ENCODE measurements at regions not wholly inside any gene's neighbourhood (a gene's known extent, or its start where the extent isn't known, plus 50 kb on each side); places are given as distances from the start of the nearest gene placed in this dataset.

- Histone ChIP-seq H3K27me3 (ENCODE audit: low read depth, low read length) (no peaks in the 10 kb centered on the region), H3K4me2 (ENCODE audit: low read length) (no peak overlapping the region), H3K4me1 (ENCODE audit: low read length) (no peaks in the 10 kb centered on the region), H3K79me2 (ENCODE audit: low read length) (no peaks in the 10 kb centered on the region), H2AFZ (ENCODE audit: low read depth, low read length) (no peak overlapping the region), H3K9me3 (ENCODE audit: insufficient read depth, low read length) (no peaks in the 10 kb centered on the region), H3K27ac (ENCODE audit: low read length) (no peak overlapping the region), H3K9ac (ENCODE audit: low read length) (no peak overlapping the region), H3K36me3 (replicated peaks; ENCODE audit: low read depth, low read length) (no peaks in the 10 kb centered on the region), H3K4me3 (ENCODE audit: low read length) (no peak overlapping the region), H4K20me1 (ENCODE audit: insufficient read depth, low read length) (no peaks in the 10 kb centered on the region)
- TF ChIP-seq CTCF (IDR thresholded peaks at IDR 0.05; ENCODE audit: low read depth, low read length) (no peak), EZH2phosphoT487 (IDR thresholded peaks at IDR 0.05; ENCODE audit: low read depth) (no peak)
These were observed 177.3 kb downstream of the FGF1 start for GRCh38 chr5:142508591-142508990.

- no peaks in the 10 kb centered on the region for H3K9me3 ChIP-seq (ENCODE audit: insufficient read depth, low read length)
- H2AFZ ChIP-seq (ENCODE audit: low read depth, low read length), result no peak overlapping the region
- no peaks in the 10 kb centered on the region for H3K79me2 ChIP-seq (ENCODE audit: low read length)
- H3K4me1 ChIP-seq (ENCODE audit: low read length), result no peaks in the 10 kb centered on the region
- no peaks in the 10 kb centered on the region for H3K36me3 ChIP-seq (replicated peaks; ENCODE audit: low read depth, low read length)
- H3K27ac ChIP-seq (ENCODE audit: low read length), result no peak overlapping the region
- H4K20me1 ChIP-seq (ENCODE audit: insufficient read depth, low read length), result no peaks in the 10 kb centered on the region
- TF ChIP-seq CTCF (IDR thresholded peaks at IDR 0.05; ENCODE audit: low read depth, low read length) (no peak), EZH2phosphoT487 (IDR thresholded peaks at IDR 0.05; ENCODE audit: low read depth) (no peak)
- no peak overlapping the region for H3K9ac ChIP-seq (ENCODE audit: low read length)
- H3K4me2 ChIP-seq (ENCODE audit: low read length), result no peak overlapping the region
- no peaks in the 10 kb centered on the region for H3K27me3 ChIP-seq (ENCODE audit: low read depth, low read length)
- no peak overlapping the region for H3K4me3 ChIP-seq (ENCODE audit: low read length)
These were observed 178.1 kb downstream of the FGF1 start for GRCh38 chr5:142507531-142508372.

GRCh38 chr5:142506756-142507155, 179.1 kb downstream of the FGF1 start:
- H3K9me3 ChIP-seq (ENCODE audit: insufficient read depth, low read length), result no peaks in the 10 kb centered on the region
- no peak overlapping the region for H3K27ac ChIP-seq (ENCODE audit: low read length)
- no peak overlapping the region for H3K9ac ChIP-seq (ENCODE audit: low read length)
- H3K4me3 ChIP-seq (ENCODE audit: low read length), result no peak overlapping the region
- no peak overlapping the region for H2AFZ ChIP-seq (ENCODE audit: low read depth, low read length)
- no peaks in the 10 kb centered on the region for H3K4me1 ChIP-seq (ENCODE audit: low read length)
- no peaks in the 10 kb centered on the region for H3K79me2 ChIP-seq (ENCODE audit: low read length)
- TF ChIP-seq EZH2phosphoT487 (IDR thresholded peaks at IDR 0.05; ENCODE audit: low read depth), result no peak
- no peak for TF ChIP-seq CTCF (IDR thresholded peaks at IDR 0.05; ENCODE audit: low read depth, low read length)
- H4K20me1 ChIP-seq (ENCODE audit: insufficient read depth, low read length), result no peaks in the 10 kb centered on the region
- H3K36me3 ChIP-seq (replicated peaks; ENCODE audit: low read depth, low read length), result no peaks in the 10 kb centered on the region
- no peak overlapping the region for H3K4me2 ChIP-seq (ENCODE audit: low read length)
- no peaks in the 10 kb centered on the region for H3K27me3 ChIP-seq (ENCODE audit: low read depth, low read length)

GRCh38 chr5:142506046-142506445, 179.8 kb downstream of the FGF1 start:
- no peak overlapping the region for H3K9ac ChIP-seq (ENCODE audit: low read length)
- TF ChIP-seq CTCF (IDR thresholded peaks at IDR 0.05; ENCODE audit: low read depth, low read length), result no peak
- TF ChIP-seq EZH2phosphoT487 (IDR thresholded peaks at IDR 0.05; ENCODE audit: low read depth), result no peak

More at GRCh38 chr5:142506046-142506445, 179.8 kb downstream of the FGF1 start:
- no peaks in the 10 kb centered on the region for H3K27me3 ChIP-seq (ENCODE audit: low read depth, low read length)
- H3K4me1 ChIP-seq (ENCODE audit: low read length), result no peaks in the 10 kb centered on the region
- H3K27ac ChIP-seq (ENCODE audit: low read length), result no peak overlapping the region
- H3K9me3 ChIP-seq (ENCODE audit: insufficient read depth, low read length), result no peaks in the 10 kb centered on the region
- no peak overlapping the region for H3K4me2 ChIP-seq (ENCODE audit: low read length)
- no peaks in the 10 kb centered on the region for H4K20me1 ChIP-seq (ENCODE audit: insufficient read depth, low read length)
- H3K79me2 ChIP-seq (ENCODE audit: low read length), result no peaks in the 10 kb centered on the region
- H2AFZ ChIP-seq (ENCODE audit: low read depth, low read length), result no peak overlapping the region
- H3K4me3 ChIP-seq (ENCODE audit: low read length), result no peak overlapping the region
- no peaks in the 10 kb centered on the region for H3K36me3 ChIP-seq (replicated peaks; ENCODE audit: low read depth, low read length)
